Endothelial cell of umbilical vein (primary cell): ENCODE measurements at regions not wholly inside any gene's neighbourhood (a gene's known extent, or its start where the extent isn't known, plus 50 kb on each side); places are given as distances from the start of the nearest gene placed in this dataset.
"Not testable (repeated sequence)": the region's sequence is repeated elsewhere in the genome, so short reads cannot be mapped to it uniquely, and the experiment has no call there.

Experiments used
- BruUV-seq: library from RNA; stranded (reverse); fragments of 400-500 nt; replicated peaks from 2 replicates; lab custom pipeline; 2021; lab: Mats Ljungman, UMichigan
- CTCF ChIA-PET: fragments of 300-600, 350-600 bp; sonication (Branson Sonifier 250); formaldehyde crosslinking; loops from one replicate; lab custom pipeline; 2021; ENCODE audit warnings: antibody characterized with exemption, inconsistent platforms; lab: Charles Lee
- POLR2A ChIA-PET: fragments of 300-600, 350-600 bp; sonication (Branson Sonifier 250); formaldehyde crosslinking; loops from one replicate; lab custom pipeline; 2021; ENCODE audit warnings: antibody characterized with exemption, inconsistent platforms; lab: Charles Lee
- DNase-seq: peaks from one replicate; pipeline ENCODE4 v3.0.0-alpha.2; 2011; ENCODE audit warnings: low read depth, low spot score
- FAIRE-seq: peaks from 2 replicates; lab custom pipeline; 2011; peaks lifted over from hg19 to GRCh38; lab: Jason Lieb, UNC
- H2AFZ ChIP-seq: 2 replicates; pipeline ENCODE4 v1.6.0; 2012; ENCODE audit warnings: low read depth, low read length, control low read depth, inconsistent platforms
- H3K27ac ChIP-seq: 2 replicates; pipeline ENCODE4 v1.5.1; 2011; ENCODE audit warnings: low read depth, mild to moderate bottlenecking, control low read depth, low read length, moderate library complexity; ENCODE audit not compliant: insufficient read depth
- H3K27me3 ChIP-seq, 2 experiments: 2 replicates each; pipeline versions ENCODE4 v1.6.0 to v1.6.1; 2011; ENCODE audit warnings: low read length in 2 of 2, mixed read lengths in 1 of 2; ENCODE audit not compliant: control insufficient read depth in 2 of 2, insufficient read depth in 2 of 2
- H3K36me3 ChIP-seq, 2 experiments: 2 replicates in 1 of 2; 3 replicates in 1 of 2; pipeline ENCODE4 v1.5.1; 2011; ENCODE audit warnings: low read length in 2 of 2, mild to moderate bottlenecking in 1 of 2, moderate library complexity in 1 of 2; ENCODE audit not compliant: control insufficient read depth in 2 of 2, insufficient read depth in 2 of 2; ENCODE audit errors: extremely low read depth in 1 of 2
- H3K4me1 ChIP-seq: 3 replicates; pipeline ENCODE4 v1.5.1; 2011; ENCODE audit warnings: mild to moderate bottlenecking, low read length; ENCODE audit not compliant: control insufficient read depth, insufficient read depth; ENCODE audit errors: extremely low read depth
- H3K4me2 ChIP-seq: 2 replicates; pipeline ENCODE4 v1.6.1; 2011; ENCODE audit warnings: low read length, control low read depth, mixed read lengths; ENCODE audit not compliant: insufficient read depth
- H3K4me3 ChIP-seq, 3 experiments: fragments of 200-600 bp in 1 of 3; sonication (generic), shearing (Covaris generic) in 1 of 3; replicated peaks in 1 of 3; 2 replicates each; pipeline ENCODE4 v1.5.1; 2011 to 2016; ENCODE audit warnings: control low read depth in 3 of 3, low read length in 3 of 3, mild to moderate bottlenecking in 2 of 3, inconsistent platforms in 1 of 3, low read depth in 1 of 3, moderate library complexity in 1 of 3; ENCODE audit not compliant: insufficient read depth in 1 of 3
- H3K79me2 ChIP-seq: 2 replicates; pipeline ENCODE4 v1.6.0; 2012; ENCODE audit warnings: low read length, inconsistent platforms; ENCODE audit not compliant: control insufficient read depth, insufficient read depth
- H3K9ac ChIP-seq: replicated peaks from 2 replicates; pipeline ENCODE3; 2011; ENCODE audit warnings: low read length, control low read depth; ENCODE audit not compliant: insufficient read depth; ENCODE audit errors: extremely low read depth
- H3K9me1 ChIP-seq: replicated peaks from 3 replicates; pipeline ENCODE4 v1.6.0; 2011; ENCODE audit warnings: mild to moderate bottlenecking, low read length; ENCODE audit not compliant: control insufficient read depth, insufficient read depth; ENCODE audit errors: extremely low read depth
- H3K9me3 ChIP-seq: replicated peaks from 2 replicates; pipeline ENCODE4 v1.5.1; 2012; ENCODE audit warnings: low read length, inconsistent platforms; ENCODE audit not compliant: control insufficient read depth, insufficient read depth
- H4K20me1 ChIP-seq: replicated peaks from 2 replicates; pipeline ENCODE3; 2011; ENCODE audit warnings: mild to moderate bottlenecking, low read length; ENCODE audit not compliant: control insufficient read depth, insufficient read depth; ENCODE audit errors: extremely low read depth
- EZH2 ChIP-seq: IDR thresholded peaks from 2 replicates; pipeline ENCODE4 v1.6.1; 2012; ENCODE audit warnings: borderline replicate concordance, low read depth, mild to moderate bottlenecking, moderate library complexity, low read length, inconsistent platforms; ENCODE audit not compliant: severe bottlenecking
- FOS ChIP-seq: IDR thresholded peaks from 2 replicates; pipeline ENCODE4 v1.6.1; 2011; ENCODE audit warnings: mild to moderate bottlenecking, low read length, moderate library complexity, borderline replicate concordance; ENCODE audit not compliant: insufficient read depth
- GATA2 ChIP-seq: IDR thresholded peaks from 2 replicates; pipeline ENCODE4 v1.7.0; 2011; ENCODE audit warnings: low read depth, mild to moderate bottlenecking, moderate library complexity, mixed read lengths, low read length; ENCODE audit not compliant: insufficient read length, insufficient read depth
- JUN ChIP-seq: IDR thresholded peaks from 2 replicates; pipeline ENCODE4 v1.6.1; 2011; ENCODE audit warnings: borderline replicate concordance, low read depth; ENCODE audit not compliant: insufficient read length, insufficient read depth
- MYC ChIP-seq: IDR thresholded peaks from one replicate; pipeline ENCODE4 v1.6.1; 2011; ENCODE audit warnings: mild to moderate bottlenecking, low read depth, low read length
- POLR2A ChIP-seq: IDR thresholded peaks from 2 replicates; pipeline ENCODE4 v1.6.1; 2012; ENCODE audit warnings: low read depth, mild to moderate bottlenecking, control low read depth, low read length
- POLR2AphosphoS5 ChIP-seq: IDR thresholded peaks from 2 replicates; pipeline ENCODE4 v1.6.1; 2012; ENCODE audit warnings: low read depth, mild to moderate bottlenecking, control low read depth, low read length, moderate library complexity; ENCODE audit not compliant: insufficient read depth
- dilution Hi-C: fragments of 300-500 bp; cut with MboI; formaldehyde crosslinking; loops from one replicate; pipeline ENCODE4 v1.15.0; 2019; ENCODE audit warnings: low sequenced_read_pairs; ENCODE audit not compliant: extremely low pct_ligation_motif_present
- intact Hi-C: fragments of 100-400 bp; cut with micrococcal nuclease; formaldehyde crosslinking; loops from one replicate; pipeline ENCODE4 v1.10.0; 2022
- TF ChIP-seq, protein P1 (sequence below): IDR thresholded peaks from 2 replicates; pipeline ENCODE4 v1.6.1; 2011; ENCODE audit not compliant: insufficient read depth, insufficient read length
- TF ChIP-seq, protein P2 (sequence below), 2 donors: IDR thresholded peaks; 1 replicate in 1 of 2; 2 replicates in 1 of 2; pipeline ENCODE4 v1.5.1; 2011; ENCODE audit warnings: low read length in 2 of 2, mild to moderate bottlenecking in 2 of 2, moderate library complexity in 2 of 2, control low read depth in 1 of 2, inconsistent platforms in 1 of 2, low read depth in 1 of 2; ENCODE audit not compliant: insufficient read depth in 1 of 2; ENCODE audit errors: extremely low read depth in 1 of 2

DNA sequence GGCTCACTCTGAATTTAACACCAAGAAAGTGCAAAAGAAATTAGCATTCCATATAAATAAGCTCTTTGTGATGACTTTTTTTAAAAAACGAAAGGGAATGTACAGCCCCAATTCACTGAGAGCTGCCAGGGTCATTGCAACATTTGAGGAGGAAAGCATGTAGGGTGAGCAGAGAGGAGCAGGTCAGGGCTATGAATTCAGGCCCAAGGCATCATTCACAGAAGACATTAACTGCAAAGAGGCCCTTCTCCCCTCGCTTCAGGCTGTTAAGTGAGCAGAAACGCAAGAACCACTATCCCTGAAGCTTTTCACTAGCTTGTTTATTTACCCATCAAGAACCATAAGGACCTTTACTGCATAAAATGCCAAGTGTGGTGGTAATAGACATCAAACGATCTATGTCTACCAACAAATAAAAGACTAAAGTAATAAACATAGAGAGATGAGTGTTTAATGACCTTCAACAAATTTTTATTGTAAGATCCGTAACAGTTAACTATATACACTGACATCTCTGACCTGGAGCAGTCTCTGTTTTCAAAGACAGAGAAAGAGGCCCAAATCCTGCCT lies 333.1 kb upstream of the HNRNPA3 start:
- no peak for TF ChIP-seq FOS
- TF ChIP-seq EZH2: no peak
- no peak for TF ChIP-seq JUN
- TF ChIP-seq, protein P1, sequence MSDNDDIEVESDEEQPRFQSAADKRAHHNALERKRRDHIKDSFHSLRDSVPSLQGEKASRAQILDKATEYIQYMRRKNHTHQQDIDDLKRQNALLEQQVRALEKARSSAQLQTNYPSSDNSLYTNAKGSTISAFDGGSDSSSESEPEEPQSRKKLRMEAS: no peak
- TF ChIP-seq, protein P2, sequence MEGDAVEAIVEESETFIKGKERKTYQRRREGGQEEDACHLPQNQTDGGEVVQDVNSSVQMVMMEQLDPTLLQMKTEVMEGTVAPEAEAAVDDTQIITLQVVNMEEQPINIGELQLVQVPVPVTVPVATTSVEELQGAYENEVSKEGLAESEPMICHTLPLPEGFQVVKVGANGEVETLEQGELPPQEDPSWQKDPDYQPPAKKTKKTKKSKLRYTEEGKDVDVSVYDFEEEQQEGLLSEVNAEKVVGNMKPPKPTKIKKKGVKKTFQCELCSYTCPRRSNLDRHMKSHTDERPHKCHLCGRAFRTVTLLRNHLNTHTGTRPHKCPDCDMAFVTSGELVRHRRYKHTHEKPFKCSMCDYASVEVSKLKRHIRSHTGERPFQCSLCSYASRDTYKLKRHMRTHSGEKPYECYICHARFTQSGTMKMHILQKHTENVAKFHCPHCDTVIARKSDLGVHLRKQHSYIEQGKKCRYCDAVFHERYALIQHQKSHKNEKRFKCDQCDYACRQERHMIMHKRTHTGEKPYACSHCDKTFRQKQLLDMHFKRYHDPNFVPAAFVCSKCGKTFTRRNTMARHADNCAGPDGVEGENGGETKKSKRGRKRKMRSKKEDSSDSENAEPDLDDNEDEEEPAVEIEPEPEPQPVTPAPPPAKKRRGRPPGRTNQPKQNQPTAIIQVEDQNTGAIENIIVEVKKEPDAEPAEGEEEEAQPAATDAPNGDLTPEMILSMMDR (IDR thresholded peaks at IDR 0.05; ENCODE audit: extremely low read depth in 1 of 2, insufficient read depth in 1 of 2, low read depth in 1 of 2, low read length in 2 of 2): no peak
- TF ChIP-seq POLR2AphosphoS5: no peak
- no peak for TF ChIP-seq POLR2A
- TF ChIP-seq MYC: no peak
- no peak for TF ChIP-seq GATA2
- DNase-seq (no peak), FAIRE-seq (no peak)
- H3K27me3 ChIP-seq: peaks cover 1 to 3% of the 10 kb centered on the region in 2 experiments
- H3K27ac ChIP-seq: no peak overlapping the region
- intact Hi-C loops: no loop called here
- H3K9ac ChIP-seq: no peak overlapping the region
- no peak overlapping the region for H2AFZ ChIP-seq
- no peaks in the 10 kb centered on the region for H3K4me1 ChIP-seq
- no peaks in the 10 kb centered on the region for H3K79me2 ChIP-seq
- dilution Hi-C loops: no loop called here
- no peaks in the 10 kb centered on the region for H4K20me1 ChIP-seq
- ChIA-PET POLR2A (no interaction called here), CTCF (interaction anchor here (1.1 kb wide), 1 partner anchor 65 kb away, joined by 3 read pairs; no protein-coding TSS in a partner anchor)
- no peaks in the 10 kb centered on the region for H3K36me3 ChIP-seq
- no peak overlapping the region for H3K4me3 ChIP-seq
- no TSS peak for BruUV-seq
- no peaks in the 10 kb centered on the region for H3K9me3 ChIP-seq
- no peak overlapping the region for H3K4me2 ChIP-seq
- H3K9me1 ChIP-seq: no peaks in the 10 kb centered on the region

DNA sequence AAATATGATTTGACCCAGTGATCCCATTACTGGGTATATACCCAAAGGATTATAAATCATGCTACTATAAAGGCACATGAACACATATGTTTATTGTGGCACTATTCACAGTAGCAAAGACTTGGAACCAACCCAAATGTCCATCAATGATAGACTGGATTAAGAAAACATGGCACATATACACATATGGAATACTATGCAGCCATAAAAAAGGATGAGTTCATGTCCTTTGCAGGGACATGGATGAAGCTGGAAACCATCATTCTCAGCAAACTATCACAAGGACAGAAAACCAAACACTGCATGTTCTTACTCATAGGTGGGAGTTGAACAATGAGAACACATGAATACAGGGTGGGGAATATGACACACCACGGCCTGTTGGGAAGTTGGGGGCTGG lies 330.5 kb upstream of the HNRNPA3 start:
- POLR2A ChIA-PET, H3K27me3 ChIP-seq, dilution Hi-C loops, H3K27ac ChIP-seq, DNase-seq, H3K4me3 ChIP-seq, H3K4me2 ChIP-seq, H3K4me1 ChIP-seq, intact Hi-C loops, FAIRE-seq, BruUV-seq, H2AFZ ChIP-seq, H4K20me1 ChIP-seq, H3K9ac ChIP-seq, H3K9me1 ChIP-seq, CTCF ChIA-PET, H3K36me3 ChIP-seq, H3K79me2 ChIP-seq, H3K9me3 ChIP-seq: not testable (repeated sequence)
